GM19452 (cell line): ENCODE measurements at regions not wholly inside any gene's neighbourhood (a gene's known extent, or its start where the extent isn't known, plus 50 kb on each side); places are given as distances from the start of the nearest gene placed in this dataset.

Experiments used
- ATAC-seq: cut with Tn5 transposase; IDR thresholded peaks from one replicate; pipeline ENCODE4 v1.9.1; 2021; ENCODE audit not compliant: unreplicated experiment

- ATAC-seq, result no peak
Observed at GRCh38 chr5:116389601-116390000, 185.0 kb downstream of the SEMA6A start.

DNA sequence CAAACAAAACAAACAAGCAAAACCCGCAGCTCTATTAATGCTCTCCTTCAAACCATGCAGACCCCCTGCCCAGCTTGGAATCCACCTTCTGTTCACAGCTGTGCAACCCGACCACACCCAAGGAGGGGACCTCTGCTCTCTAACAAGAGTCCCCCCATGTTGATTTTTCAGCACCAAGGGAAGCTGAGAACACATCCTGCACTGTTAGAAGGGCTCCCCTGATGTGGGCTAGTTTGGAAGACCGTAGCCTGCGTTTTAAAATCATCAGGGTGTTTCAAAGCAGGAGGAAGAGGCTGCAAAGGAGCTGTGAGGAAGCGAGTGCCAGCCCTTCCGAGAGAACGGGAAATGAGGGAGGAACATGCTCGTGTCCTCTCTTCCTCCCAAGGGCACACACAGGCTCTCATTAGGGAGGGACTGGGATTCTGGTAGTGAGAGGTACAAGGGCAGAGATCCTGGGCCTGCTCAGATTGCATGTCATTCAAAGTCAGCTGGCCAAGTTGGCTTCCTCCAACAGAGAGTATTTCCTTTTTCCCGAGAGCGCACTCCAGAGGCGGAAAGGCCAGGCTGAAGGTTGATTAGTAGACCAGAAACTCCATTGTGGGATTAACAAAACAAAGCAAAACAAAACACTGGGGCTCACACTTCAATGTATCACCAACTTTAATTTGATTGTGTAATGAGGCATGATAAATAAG, 185.9 kb downstream of the SEMA6A start:
- ATAC-seq, result no peak

DNA sequence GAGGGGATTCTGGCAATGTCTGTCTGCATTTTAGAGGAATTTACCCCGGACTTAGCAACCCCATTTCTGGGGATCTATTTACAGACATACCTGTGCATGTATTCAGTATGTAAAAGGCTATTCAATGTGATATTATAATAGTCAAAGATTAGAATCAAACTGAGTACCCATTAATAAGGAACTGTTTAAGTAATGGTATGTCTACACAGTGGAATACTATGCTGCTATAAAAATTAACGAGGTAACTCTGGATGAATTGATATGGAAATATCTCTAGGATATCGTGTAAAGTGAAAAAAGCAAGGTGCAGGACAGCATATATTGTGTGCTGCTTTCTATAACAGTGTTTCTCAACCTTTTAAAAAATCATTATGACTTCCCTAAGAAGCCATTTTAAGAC, 186.9 kb downstream of the SEMA6A start:
- no peak for ATAC-seq

- ATAC-seq, result no peak
Observed at GRCh38 chr5:116386633-116387032, 188.0 kb downstream of the SEMA6A start.

- ATAC-seq, result no peak
Observed at GRCh38 chr5:116382874-116383266, 191.8 kb downstream of the SEMA6A start.

- ATAC-seq, result no peak
Observed at GRCh38 chr5:116382032-116382873, 192.4 kb downstream of the SEMA6A start.

DNA sequence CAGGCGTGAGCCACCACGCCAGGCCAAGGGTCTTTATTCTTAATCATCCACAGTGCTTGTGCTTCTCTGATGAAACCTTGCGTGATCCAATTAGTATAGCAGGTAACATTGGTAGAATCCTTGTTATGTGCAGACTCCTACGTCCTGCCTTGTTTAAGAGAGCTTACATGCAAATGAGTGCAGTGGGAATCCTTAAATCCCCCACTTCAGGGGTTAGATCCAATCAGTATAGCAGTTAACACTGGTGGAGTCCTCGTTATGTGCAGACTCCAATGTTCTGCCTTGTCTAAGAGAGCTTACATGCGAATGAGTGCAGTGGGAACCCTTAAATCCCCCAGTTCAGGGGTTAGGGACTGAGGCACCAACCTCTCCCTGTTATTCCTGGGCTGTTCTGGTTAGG, 193.4 kb downstream of the SEMA6A start:
- no peak for ATAC-seq

GRCh38 chr5:116380621-116381020, 194.0 kb downstream of the SEMA6A start:
- ATAC-seq, result no peak

DNA sequence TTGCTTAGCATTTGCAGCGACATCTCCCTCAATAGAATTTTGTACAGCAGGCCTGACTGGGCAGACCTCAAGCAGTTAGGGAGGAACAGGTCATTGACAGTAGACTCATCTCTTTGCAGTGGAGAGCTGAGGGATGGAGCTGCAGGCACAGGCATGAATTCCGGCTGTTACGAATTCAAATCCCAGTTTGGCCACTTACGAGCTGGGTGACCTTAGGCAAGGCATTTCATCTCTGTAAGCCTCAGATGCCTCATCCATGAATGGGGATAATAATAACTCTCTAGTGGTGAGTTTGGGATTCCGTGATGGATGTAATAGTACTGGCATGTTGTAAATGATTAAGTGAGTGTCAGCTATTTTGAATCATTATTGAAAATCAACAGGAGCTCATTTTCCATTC, 195.3 kb downstream of the SEMA6A start:
- ATAC-seq, result no peak

DNA sequence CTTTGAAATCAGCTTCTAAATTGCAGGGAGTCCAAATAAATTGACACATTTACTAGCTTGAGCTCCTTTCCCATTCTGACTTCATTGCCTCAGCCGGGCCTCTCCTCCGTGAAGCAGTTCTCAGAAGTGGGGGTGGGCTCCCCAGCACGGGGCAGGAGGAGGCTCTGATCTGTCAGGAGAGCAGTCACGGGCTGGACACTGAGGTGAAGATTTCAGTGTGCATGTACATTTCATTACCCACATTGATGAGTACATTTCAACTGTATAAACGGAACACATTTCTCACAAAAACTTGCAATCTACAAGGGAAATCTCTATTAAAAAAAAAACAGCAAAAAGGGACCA, 195.9 kb downstream of the SEMA6A start:
- ATAC-seq, result no peak

DNA sequence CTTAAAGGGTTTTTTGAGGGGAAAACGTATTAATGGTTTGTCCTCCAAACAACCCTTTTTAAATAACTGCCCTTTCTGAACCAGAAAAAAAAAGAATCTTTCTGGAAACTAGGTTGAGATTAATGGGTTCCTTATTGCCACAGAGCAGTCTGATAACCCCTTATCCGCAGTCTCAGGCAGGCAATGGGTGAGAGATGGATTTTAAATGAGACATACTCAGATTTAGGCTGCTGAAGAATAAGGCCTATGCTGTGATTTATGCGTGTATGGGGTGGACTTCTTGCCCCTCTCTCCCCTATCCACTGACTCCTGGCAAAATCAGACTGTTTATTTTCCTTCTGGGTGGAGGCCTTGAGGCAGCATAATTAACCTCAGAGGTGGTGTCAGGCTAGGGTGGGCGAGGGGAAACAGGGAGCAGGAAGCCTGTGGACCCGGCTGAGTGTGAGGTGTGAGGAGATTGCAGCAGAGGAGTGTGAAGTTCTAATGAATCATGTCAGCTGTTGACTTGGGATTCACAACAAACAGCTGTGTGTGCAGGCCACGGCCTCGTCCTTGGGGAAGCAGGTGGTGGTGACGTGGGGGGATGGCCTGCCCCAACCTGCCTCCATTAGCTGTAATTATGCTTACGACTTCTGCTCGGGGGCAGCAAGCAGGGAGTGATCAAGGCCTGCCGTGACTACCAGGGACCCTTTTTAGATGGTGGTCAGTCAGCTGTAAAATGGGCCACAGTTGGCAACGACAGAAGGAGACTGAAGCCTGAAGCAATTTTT, 196.4 kb downstream of the SEMA6A start:
- no peak for ATAC-seq

GRCh38 chr5:116377276-116378006, 197.2 kb downstream of the SEMA6A start:
- ATAC-seq, result no peak

DNA sequence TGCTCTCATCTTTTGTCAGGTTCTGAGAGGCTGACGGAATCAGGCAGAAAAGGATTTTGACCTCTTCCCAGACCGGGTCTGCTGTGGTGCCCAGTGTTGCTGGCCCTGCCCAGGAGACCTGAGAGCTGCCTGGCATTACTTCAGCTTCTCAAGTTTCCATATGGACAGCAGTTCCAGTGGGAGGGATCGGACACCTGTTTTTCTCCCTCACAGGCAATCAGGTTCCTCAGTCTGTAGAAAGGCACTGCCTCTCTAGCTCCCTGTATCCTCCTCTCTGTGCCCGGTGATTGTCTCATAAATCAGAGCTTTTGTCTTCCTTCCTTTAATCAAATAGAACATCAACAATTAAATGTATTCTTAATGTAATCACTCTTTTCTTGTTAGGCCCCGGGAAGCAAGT, 198.7 kb downstream of the SEMA6A start:
- no peak for ATAC-seq

- ATAC-seq, result peak; percentile 47
Observed at GRCh38 chr5:116374434-116374852, 200.2 kb downstream of the SEMA6A start.

- ATAC-seq, result no peak
Observed at GRCh38 chr5:116372931-116373597, 201.6 kb downstream of the SEMA6A start.

DNA sequence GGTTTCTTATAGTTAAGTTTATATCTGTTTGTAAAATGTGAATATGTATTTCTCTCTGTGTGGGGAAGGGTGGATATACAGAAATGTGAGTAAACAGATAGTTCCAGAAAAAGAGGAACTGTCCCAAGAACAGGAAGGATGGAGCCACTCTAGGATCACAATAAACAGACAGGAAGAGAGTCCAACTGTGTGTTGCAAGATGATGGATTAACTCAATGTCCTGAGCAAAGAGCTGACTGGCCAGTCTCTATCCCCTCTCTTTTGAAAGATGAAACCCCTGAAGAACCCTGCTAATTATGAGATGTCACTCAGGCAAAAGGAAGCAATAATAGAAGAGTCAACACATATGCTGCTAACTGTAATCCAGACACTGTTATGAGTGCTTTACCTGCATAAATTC, 202.7 kb downstream of the SEMA6A start:
- no peak for ATAC-seq

DNA sequence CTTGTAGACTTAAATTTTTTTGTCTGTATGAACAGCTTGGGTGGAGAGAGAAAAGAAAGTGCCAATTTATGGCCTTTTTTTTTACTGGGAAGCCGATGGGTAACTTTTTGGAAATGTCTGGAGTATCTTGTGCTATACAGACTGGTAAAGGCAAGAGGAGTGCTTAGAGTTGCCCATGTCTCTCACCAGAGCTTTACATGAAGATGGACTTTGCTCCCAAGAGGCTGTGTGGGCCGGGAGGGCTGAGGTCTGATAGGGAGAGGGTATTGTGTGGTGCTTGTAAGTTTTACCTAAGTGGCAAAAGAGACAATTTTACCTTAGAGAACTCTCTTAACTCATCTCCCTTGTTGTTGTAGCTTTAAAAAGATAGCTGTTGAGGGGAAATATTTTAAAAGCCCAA, 203.2 kb downstream of the SEMA6A start:
- ATAC-seq, result no peak

GRCh38 chr5:116370886-116371285, 203.7 kb downstream of the SEMA6A start:
- no peak for ATAC-seq

DNA sequence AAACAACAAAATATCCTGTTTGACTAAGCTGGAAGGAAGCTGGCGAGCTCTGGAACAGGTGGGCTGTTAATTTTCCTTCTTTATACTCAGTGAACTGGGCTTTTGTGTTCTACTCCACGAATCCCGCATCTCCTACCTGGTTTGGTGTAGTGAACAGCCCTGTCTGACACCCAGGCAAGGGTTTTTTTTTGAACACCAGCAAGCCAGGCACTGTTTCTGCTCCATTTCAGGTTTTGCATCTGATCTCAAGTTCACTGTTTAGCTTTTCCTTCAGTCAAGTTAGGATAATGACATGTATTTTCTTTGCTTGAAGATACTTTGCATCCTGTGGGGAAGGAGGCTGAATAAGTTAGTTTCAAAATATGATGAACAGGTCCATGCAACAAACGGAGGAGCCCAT, 204.5 kb downstream of the SEMA6A start:
- no peak for ATAC-seq

DNA sequence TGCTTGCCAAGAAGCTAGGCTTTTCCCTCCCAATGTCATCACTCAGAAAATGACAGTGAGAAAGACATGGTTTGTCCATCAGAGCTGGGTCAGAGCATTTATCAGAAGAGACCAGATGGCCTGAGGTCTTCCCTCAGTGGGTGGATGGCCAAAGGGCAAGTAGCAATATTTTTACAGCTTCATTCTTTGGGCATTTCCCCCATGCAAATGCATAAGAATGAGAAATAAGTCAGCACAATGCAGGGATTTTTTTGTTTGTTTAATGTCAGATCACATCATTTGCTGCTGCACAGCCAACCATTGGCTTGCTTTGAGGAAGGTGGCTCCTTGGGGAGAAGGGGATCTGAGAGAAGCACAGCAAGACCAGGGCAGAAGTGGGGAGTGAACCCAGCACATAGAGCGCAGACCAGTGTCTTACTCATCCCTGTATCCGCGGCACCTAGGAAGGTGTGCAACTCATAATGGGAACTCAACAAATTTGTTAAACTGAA, 209.6 kb downstream of the SEMA6A start:
- peak; percentile 59 for ATAC-seq
